KOPT-K1 (cell line): ENCODE measurements at regions not wholly inside any gene's neighbourhood (a gene's known extent, or its start where the extent isn't known, plus 50 kb on each side); places are given as distances from the start of the nearest gene placed in this dataset.
"Not testable (repeated sequence)": the region's sequence is repeated elsewhere in the genome, so short reads cannot be mapped to it uniquely, and the experiment has no call there.

Experiments used
- H3K27ac ChIP-seq: fragments of 200-600 bp; sonication (generic); 2 replicates; pipeline ENCODE4 v1.5.1; 2016; ENCODE audit warnings: antibody characterized with exemption, mild to moderate bottlenecking, low read depth, low read length; ENCODE audit not compliant: poor library complexity, severe bottlenecking
- H3K36me3 ChIP-seq: fragments of 200-600 bp; sonication (generic); 2 replicates; pipeline ENCODE4 v1.5.1; 2017; ENCODE audit warnings: antibody characterized with exemption, mild to moderate bottlenecking, low read length, moderate library complexity; ENCODE audit not compliant: insufficient read depth
- H3K9me3 ChIP-seq: fragments of 200-600 bp; sonication (generic); 2 replicates; pipeline ENCODE4 v1.5.1; 2017; ENCODE audit warnings: antibody characterized with exemption, low read length, mild to moderate bottlenecking; ENCODE audit not compliant: insufficient read depth, poor library complexity, severe bottlenecking

- Histone ChIP-seq H3K36me3 (no peaks in the 10 kb centered on the region), H3K9me3 (no peaks in the 10 kb centered on the region), H3K27ac (no peak overlapping the region)
Measured at GRCh38 chr16:87119168-87119567, 198.0 kb downstream of the C16orf95 start.

DNA sequence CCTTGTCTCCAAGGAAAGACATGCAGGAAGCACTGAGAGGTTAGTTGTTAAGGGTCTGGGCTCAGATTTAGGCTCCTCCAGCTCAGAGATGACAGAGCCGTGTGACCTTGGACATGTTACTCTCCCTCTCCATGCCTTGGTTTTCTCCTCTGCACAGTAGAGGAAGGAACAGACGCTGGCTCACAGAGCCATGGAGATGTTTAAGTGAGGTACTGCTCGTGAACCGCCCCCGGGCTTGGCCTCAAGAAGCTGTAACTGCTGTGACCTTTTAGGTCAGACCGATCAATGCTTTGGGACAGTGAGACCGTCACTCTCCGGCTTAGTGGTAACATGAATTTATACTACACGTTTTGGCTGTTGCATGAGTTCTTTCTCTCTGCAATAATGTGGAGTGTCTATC lies 197.4 kb downstream of the C16orf95 start:
- H3K27ac ChIP-seq: no peak overlapping the region
- H3K9me3 ChIP-seq: no peaks in the 10 kb centered on the region
- H3K36me3 ChIP-seq: no peaks in the 10 kb centered on the region

GRCh38 chr16:87121816-87122215 lies 195.4 kb downstream of the C16orf95 start:
- Histone ChIP-seq H3K27ac (no peak overlapping the region), H3K9me3 (no peaks in the 10 kb centered on the region), H3K36me3 (no peaks in the 10 kb centered on the region)

DNA sequence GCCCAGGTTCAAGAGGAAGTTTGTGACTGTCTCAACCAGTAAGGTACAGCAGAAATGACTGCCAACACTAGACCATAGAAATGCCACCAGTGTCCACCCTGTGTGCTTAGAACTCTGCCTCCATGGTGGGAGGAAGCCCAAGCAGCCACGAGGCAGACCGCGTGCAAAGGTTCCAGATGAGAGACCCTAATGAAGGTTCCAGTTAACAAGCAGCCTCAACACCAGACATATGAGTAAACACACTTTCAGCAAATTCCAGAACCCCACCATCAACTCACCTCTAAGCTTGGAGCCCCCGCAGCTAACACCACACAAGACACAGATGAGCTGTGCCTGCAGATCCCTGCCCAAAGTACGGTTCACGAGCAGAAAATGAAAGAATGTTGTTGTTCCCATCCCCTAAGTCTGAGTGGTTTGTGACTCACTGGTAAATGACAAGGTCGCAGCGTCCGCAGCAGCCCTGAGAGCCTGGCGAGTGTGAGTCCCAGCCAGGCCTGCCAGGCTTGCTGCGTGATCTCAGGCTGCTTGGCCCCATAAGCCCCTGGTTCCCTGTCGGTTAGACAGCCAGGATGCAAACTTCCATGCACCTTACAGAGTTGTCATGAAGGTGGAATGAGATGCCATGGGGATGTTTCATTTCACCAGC lies 193.7 kb downstream of the C16orf95 start:
- H3K27ac ChIP-seq: no peak overlapping the region
- no peaks in the 10 kb centered on the region for H3K9me3 ChIP-seq
- H3K36me3 ChIP-seq: no peaks in the 10 kb centered on the region

GRCh38 chr16:87124405-87124804 lies 192.8 kb downstream of the C16orf95 start:
- not testable (repeated sequence) for H3K9me3 ChIP-seq, H3K36me3 ChIP-seq, H3K27ac ChIP-seq

DNA sequence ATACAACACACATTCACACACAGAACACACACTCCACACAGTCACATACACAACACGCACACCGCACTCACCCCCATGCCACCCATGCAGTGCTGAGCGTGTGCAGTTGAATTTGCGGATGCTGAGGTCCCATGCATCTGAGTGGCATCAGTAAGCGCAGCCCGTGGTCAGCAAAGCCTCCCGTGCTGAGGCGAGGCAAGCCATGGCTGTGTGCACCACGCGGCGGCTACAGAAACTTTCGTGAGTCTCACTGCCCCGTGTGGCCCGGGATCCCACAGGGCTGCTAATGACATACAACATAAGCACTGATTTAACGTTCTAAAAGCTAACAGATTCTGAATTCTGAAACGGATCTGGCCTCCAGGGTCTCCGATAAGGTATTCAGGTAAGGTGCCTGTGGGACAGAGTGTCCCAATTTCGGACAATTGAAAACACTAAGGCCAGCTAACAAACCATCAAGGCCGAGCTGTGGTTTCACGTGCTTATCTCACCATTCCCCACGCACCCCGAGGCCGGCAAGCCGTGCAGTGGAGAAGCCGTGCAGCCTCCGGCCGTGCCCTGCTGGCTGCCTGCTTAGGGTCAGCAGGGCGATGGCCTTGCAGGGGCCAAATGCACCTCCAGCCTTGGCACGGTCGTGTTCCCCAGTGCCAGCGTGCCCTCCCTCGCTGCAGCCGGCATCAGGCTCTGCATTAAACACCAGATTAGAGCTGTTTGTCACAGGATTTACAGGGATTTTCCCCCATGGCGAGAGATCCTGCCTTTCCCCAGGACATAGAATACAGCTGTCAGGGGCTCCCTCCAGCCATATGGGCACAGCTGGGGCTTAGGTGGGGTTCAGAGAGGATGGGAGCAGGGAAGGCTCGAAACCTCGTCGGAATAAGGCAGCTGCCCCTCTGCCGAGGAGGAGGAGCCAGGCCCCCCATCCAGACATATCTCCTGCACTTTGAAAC lies 191.7 kb downstream of the C16orf95 start:
- Histone ChIP-seq H3K36me3 (no peaks in the 10 kb centered on the region), H3K27ac (no peak overlapping the region), H3K9me3 (no peaks in the 10 kb centered on the region)

GRCh38 chr16:87126403-87127025 lies 190.7 kb downstream of the C16orf95 start:
- H3K36me3 ChIP-seq: no peaks in the 10 kb centered on the region
- no peaks in the 10 kb centered on the region for H3K9me3 ChIP-seq
- no peak overlapping the region for H3K27ac ChIP-seq

- Histone ChIP-seq H3K27ac (no peak overlapping the region), H3K36me3 (no peaks in the 10 kb centered on the region), H3K9me3 (no peaks in the 10 kb centered on the region)
Measured at GRCh38 chr16:87127061-87127765, 190.0 kb downstream of the C16orf95 start.

GRCh38 chr16:87127766-87128147 lies 189.4 kb downstream of the C16orf95 start:
- Histone ChIP-seq H3K9me3 (no peaks in the 10 kb centered on the region), H3K27ac (no peak overlapping the region), H3K36me3 (no peaks in the 10 kb centered on the region)

GRCh38 chr16:87129771-87130170 lies 187.4 kb downstream of the C16orf95 start:
- Histone ChIP-seq H3K27ac (no peak overlapping the region), H3K9me3 (no peaks in the 10 kb centered on the region), H3K36me3 (no peaks in the 10 kb centered on the region)

GRCh38 chr16:87131061-87131995 lies 185.9 kb downstream of the C16orf95 start:
- no peaks in the 10 kb centered on the region for H3K36me3 ChIP-seq
- no peaks in the 10 kb centered on the region for H3K9me3 ChIP-seq
- no peak overlapping the region for H3K27ac ChIP-seq

DNA sequence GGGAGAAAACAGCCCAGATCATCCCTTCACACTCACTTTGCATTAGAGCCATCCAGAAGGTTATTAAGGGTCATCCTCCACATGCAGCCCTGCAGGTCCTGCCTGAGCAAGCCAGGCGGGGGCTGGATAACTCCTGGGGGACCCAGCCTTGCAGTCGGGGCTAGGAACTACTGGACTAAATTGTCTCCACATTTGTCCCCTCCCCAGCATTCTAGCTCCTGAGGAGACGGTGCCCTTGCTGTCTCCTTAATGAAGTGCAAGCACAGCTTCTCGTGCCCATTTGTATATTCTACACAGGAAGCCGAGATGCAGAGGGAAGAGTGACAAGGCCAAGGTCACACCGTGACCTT lies 185.2 kb downstream of the C16orf95 start:
- Histone ChIP-seq H3K36me3 (no peaks in the 10 kb centered on the region), H3K9me3 (no peaks in the 10 kb centered on the region), H3K27ac (no peak overlapping the region)

GRCh38 chr16:87132361-87133014 lies 184.7 kb downstream of the C16orf95 start:
- Histone ChIP-seq H3K36me3 (no peaks in the 10 kb centered on the region), H3K27ac (no peak overlapping the region), H3K9me3 (no peaks in the 10 kb centered on the region)
